Activated CD4-positive, alpha-beta T cell treated with anti-CD3 and anti-CD28 coated beads for 48 hours (primary cell): ENCODE measurements at regions not wholly inside any gene's neighbourhood (a gene's known extent, or its start where the extent isn't known, plus 50 kb on each side); places are given as distances from the start of the nearest gene placed in this dataset.
"Not testable (repeated sequence)": the region's sequence is repeated elsewhere in the genome, so short reads cannot be mapped to it uniquely, and the experiment has no call there.

Experiments
- DNase-seq: peaks from one replicate; pipeline ENCODE4 v3.0.0-alpha.2; 2020

GRCh38 chr4:118591339-118592046, 93.7 kb upstream of the METTL14 start:
- DNase-seq: peak; percentile 96

DNA sequence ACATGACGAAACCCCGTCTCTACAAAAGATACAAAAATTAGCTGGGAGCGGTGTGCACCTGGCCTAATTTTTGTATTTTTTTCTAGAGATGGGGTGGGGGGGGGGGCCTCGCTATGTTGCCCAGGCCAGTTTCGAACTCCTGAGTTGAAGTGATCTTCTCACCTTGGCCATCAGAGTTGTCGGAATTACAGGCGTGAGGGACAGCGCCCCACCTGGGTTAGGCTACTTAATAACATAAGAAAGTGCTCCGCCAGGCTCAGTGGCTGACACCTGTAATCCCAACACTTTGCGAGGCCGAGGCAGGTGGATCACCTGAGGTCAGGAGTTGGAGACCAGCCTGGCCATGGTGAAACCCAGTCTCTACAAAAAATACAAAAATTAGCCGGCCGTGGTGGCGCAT, 92.9 kb upstream of the METTL14 start:
- DNase-seq: not testable (repeated sequence)

DNA sequence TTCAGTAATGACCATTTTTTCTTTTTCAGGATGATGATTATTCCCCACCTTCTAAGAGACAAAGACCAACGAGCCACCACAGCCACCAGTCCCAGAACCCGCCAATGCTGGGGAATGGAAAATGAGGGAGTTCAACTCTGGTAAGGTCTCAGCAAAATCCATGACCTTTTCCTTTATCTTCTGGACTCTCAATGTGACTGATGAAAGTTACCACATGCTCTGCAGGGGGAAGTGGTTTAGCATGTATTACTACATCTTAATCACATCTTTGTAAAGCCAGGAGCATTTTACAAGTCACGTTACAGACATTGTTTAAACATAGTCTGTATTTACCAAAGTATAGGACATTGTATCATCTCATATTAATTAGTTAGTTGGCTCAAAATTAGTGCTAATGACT, 89.3 kb upstream of the METTL14 start:
- DNase-seq: not testable (repeated sequence)

GRCh38 chr4:118625097-118625496, 60.1 kb upstream of the METTL14 start:
- DNase-seq: not testable (repeated sequence)

GRCh38 chr4:118629697-118630096, 55.5 kb upstream of the METTL14 start:
- DNase-seq: peak; percentile 13

- not testable (repeated sequence) for DNase-seq
These were observed 54.3 kb upstream of the METTL14 start for GRCh38 chr4:118630897-118631296.

DNA sequence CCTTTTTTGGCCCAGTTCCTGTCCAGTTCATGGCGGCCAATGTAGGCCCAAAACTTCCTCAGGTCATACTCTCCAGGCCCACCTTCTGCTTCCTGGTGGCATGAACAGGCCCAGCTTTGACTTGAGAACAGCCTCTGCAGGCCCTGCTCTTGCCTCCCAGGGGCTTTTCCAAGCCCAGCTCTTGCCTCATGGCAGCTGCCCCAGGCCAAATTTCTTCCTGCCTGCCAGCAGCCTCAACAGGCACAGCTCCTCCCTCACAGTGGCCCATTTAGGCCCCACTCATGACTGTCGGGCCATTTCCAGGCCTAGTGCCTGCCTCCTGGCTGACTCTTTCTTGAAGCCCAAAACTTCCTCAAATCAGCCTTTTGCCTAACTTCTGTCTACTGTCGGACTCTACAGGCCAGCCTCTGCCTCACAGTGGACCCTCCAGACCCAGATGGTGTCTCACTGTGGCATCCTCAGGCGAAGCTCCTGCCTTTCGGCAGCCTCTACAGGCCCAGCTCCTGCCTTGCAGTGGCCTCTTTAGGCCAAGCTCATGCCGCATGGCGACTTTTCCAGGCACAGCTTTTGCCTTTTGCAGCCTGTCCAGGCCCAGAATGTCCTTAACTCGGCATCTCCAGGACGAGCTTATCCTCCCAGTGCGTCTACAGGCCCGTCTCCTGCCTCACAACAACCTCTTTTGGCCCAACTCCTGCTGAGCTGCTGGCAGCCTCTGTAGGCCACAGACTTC, 53.7 kb upstream of the METTL14 start:
- not testable (repeated sequence) for DNase-seq

DNA sequence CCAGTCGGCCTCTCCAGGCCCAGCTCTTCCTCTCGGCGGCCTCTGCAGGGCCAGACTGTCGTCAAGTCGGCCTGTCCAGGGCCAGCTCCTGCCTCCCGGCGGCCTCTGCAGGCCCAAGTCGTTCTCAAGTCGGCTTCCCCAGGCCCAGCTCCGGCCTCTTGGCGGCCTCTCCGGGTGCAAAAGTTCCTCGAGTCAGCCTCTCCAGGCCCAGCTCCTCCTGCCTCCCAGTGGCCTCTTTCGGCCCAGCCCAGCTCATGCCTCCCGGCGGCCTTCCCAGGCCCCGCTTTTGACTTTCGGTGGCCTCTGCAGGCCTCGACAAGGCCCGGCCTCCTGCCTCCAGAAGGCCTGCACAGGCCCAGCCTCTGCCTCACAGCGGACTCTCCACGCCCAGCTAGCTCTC, 51.7 kb upstream of the METTL14 start:
- not testable (repeated sequence) for DNase-seq

GRCh38 chr4:118634126-118634875, 50.9 kb upstream of the METTL14 start:
- DNase-seq: not testable (repeated sequence)
